Inflammatory macrophage treated with lipopolysaccharide for 1 hour (primary cell): ENCODE measurements at regions not wholly inside any gene's neighbourhood (a gene's known extent, or its start where the extent isn't known, plus 50 kb on each side); places are given as distances from the start of the nearest gene placed in this dataset.
"Not testable (repeated sequence)": the region's sequence is repeated elsewhere in the genome, so short reads cannot be mapped to it uniquely, and the experiment has no call there.

Source experiments
- DNase-seq, 2 donors: peaks; one replicate each; pipeline ENCODE4 v3.0.0-alpha.2; 2020 to 2022

DNA sequence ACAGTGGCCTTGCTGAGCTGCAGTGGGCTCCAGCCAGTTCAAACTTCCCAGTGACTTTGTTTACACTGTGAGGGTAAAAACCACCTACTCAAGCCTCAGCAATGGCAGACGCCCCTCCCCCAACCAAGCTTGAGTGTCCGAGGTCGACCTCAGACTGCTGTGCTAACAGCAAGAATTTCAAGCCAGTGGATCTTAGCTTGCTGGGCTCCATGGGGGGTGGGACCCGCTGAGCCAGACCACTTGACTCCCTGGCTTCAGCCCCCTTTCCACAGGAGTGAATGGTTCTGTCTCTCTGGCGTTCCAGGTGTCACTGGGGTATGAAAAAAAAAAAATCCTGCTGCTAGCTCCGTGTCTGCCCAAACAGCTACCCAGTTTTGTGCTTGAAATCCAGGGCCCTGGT, 168.9 kb upstream of the INTU start:
- no peak for DNase-seq

DNA sequence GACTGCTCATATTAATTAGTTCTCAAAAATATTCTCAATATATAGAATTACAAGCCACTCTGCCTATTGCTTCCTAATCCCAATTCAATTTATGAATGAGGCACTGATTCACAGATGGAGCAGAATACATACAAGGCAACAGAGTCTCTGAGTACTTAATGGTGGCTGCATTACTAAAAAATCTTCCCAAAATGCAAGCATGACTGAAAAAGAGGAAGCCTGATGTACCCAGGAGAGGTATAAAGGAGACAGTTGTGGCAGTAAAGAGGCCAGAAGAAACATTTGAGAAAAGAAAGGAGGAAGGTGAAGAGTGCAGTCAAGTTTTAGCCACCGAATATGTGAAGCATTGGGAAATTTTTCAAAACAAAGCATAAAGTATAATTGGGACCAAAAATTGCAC, 163.2 kb upstream of the INTU start:
- DNase-seq = no peak

DNA sequence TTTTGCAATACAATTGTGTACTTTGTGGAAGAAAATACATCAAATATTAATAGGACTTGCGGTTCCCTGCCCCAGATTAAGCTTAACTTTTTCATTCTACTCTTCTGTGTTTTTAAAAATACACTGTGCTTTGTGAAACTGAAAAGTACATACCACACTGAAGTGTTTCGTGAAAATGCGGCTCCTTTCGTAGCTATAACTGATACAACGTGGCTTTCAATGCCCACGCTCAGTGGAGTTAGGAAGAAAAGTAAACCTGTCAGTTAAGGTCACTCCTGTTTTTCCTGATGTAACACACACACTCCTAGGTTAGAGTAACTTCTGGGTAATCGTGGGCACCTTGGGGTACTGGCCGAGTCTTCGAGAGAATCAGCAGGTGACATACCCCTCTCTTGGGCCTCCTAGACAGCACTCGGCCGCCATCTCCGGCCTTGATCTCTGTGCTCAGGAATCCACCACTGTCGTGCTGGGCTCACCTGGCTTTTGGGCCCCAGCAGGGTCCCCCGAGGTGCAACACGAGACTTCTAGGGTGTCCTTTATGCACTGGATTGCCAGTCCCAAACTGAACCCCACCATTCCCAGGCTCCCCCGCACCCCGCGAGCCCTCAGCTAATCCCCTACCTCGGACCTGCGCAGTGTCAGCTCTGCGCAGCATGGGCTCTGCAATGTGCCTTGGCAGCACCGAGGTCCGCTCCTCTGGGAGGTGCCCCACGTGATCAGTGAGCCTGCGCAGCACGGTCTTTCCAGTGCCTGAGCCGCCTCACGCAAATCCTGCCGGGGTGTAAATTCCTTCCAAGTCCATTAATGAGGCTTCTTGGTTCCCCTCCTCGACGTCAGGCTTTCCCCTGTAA, 162.6 kb upstream of the INTU start:
- no peak for DNase-seq

- not testable (repeated sequence) for DNase-seq
Observed at GRCh38 chr4:127478271-127478670, 154.5 kb upstream of the INTU start.

GRCh38 chr4:127479031-127479622, 153.6 kb upstream of the INTU start:
- peak; percentile 1 to 17 for DNase-seq

DNA sequence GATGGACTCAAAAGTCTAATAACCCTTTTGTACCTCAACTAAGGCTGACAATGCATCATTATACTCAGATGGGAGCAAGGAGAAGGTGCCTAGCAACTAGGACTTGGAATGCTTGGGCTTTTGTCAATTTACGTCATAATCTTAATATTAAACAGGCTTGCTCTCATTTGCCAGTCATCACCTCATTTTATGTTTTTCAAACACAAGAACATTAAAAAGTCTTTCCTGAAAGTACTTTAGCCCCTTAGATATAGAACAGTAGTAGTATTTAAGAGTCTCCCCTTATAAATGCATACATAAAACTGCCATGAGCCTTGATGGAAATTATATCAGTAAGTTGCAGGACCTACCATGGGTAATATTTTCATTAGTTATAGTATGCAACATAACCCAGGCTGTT, 150.7 kb upstream of the INTU start:
- no peak for DNase-seq

GRCh38 chr4:127484117-127484516, 148.6 kb upstream of the INTU start:
- no peak for DNase-seq

DNA sequence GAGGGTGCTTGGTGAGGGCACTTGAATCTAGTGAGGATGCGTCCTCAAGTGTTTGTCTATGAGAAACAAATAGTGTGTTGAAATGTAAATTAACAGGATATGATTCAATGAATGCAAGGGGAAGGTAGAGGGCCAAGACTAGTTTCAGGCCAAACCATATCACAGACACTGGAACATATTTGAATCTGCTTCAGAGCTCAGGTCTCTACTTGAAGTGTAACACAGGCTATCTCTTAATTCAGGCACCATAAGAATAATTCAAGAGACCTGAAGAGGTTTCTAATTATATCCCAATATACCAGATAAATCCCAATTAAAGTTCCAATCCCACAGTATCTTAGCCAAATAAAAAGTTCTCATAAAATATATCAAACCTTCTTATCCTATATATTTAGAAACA, 146.5 kb upstream of the INTU start:
- no peak for DNase-seq

GRCh38 chr4:127491571-127491970, 141.2 kb upstream of the INTU start:
- peak; percentile 32 to 61 for DNase-seq

- DNase-seq = not testable (repeated sequence)
Observed at GRCh38 chr4:127496875-127497274, 135.9 kb upstream of the INTU start.

DNA sequence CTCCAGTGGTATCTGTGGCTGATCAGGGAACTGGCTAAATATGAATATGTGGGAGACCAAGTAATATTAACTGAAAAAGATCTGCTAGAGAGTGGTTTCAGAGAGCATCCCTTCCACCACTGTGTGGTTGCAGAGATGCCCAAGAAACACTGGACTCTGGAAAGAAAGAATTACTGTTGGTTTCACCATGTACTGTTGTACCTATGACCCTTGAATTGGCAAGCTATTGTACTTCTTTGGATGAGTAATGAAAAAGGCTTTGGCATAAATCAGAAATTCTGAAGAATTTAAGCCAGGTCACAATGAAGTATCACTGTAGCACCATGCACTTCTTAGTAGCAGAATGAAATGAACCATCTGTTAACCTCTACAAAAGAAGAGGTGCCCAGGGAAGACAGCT, 134.4 kb upstream of the INTU start:
- DNase-seq = no peak

DNA sequence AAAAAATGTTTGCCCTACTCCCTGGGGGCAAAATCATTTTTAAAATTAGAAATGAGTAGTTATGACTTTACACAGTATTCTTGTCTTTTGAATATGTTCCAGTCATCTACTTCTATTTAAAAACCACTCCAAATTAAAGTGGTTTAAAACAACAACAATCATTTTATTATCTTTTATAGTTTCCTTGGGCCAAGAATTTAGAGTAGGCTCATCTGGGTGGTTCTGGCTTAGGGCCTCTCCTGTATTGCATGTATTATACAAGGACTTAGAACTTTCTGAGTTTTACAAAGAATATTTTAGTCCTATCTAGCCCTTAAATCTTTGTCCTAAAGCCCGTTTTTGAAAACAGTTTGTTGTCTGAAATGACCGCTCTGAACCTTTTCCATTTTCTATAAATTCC, 132.5 kb upstream of the INTU start:
- no peak for DNase-seq

- peak in 1 of 2 donors; percentile 13 for DNase-seq
Observed at GRCh38 chr4:127501103-127501502, 131.7 kb upstream of the INTU start.

GRCh38 chr4:127503111-127503510, 129.6 kb upstream of the INTU start:
- DNase-seq = no peak

DNA sequence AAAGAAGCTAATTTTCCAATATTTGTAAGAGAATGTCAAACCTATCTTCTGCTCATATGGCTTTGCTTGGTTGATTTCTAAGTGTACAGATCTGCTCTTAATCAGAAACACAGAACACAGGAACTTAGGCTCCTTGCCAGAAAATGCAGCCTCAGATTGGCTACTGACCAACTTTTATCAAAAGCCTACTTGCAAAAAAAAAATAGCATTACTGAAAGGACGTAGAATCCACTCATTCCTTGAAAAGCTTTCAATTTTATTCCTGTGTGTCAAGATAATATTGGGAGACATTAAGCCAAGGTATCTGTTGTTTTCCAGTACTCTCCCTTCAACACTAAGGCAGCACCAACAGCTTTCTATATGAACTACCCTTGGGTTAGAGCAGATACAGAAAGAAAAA, 127.6 kb upstream of the INTU start:
- no peak for DNase-seq

GRCh38 chr4:127506283-127506682, 126.5 kb upstream of the INTU start:
- no peak for DNase-seq

- DNase-seq = no peak
Observed at GRCh38 chr4:127509155-127509554, 123.6 kb upstream of the INTU start.

GRCh38 chr4:127512672-127513071, 120.1 kb upstream of the INTU start:
- not testable (repeated sequence) for DNase-seq

GRCh38 chr4:127515259-127515658, 117.5 kb upstream of the INTU start:
- DNase-seq = not testable (repeated sequence)

GRCh38 chr4:127518046-127518445, 114.7 kb upstream of the INTU start:
- DNase-seq = no peak

DNA sequence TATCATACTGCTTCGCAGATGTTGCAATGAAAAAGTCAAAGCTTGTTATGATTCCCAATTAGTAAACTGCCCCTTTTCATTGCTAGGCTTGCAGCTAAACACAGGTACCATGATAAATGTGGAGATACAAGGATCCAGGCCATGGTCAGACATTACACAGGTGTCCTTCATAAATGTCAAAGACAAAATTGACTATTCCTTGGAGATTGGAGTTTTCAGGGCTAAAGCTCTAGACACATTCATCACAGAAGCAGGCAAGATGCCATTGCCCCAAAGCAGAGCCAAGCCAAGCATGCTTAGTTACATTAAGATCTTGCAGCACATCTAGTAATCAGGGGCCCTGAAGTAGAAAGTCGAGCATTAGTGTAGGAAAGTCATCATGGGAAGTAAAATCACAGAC, 111.3 kb upstream of the INTU start:
- no peak for DNase-seq

- DNase-seq = no peak
Observed at GRCh38 chr4:127523369-127523768, 109.4 kb upstream of the INTU start.

GRCh38 chr4:127525608-127526007, 107.1 kb upstream of the INTU start:
- no peak for DNase-seq

DNA sequence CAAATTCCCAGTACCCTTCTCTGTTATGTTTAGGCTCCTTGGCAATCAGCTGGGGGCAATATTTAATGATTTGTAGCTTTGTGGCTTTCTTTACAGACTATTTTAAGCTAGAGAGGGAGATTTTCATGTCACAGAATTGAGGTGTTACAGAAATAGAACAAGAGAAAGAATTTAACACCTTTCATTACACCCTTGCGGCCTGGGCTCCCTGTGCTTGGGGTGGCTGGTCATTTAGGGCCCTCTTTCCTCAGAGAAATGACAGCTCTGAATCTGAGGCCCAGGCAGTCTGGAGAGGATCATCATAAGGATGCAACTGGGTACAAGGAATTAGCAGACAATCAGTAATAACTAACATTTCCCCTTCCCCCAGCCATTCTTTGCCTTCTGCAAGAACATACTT, 104.5 kb upstream of the INTU start:
- no peak for DNase-seq

- DNase-seq = peak in 1 of 2 donors; percentile 2
Observed at GRCh38 chr4:127529879-127530278, 102.9 kb upstream of the INTU start.
